HG02798 (cell line): ENCODE measurements at regions not wholly inside any gene's neighbourhood (a gene's known extent, or its start where the extent isn't known, plus 50 kb on each side); places are given as distances from the start of the nearest gene placed in this dataset.
"Not testable (repeated sequence)": the region's sequence is repeated elsewhere in the genome, so short reads cannot be mapped to it uniquely, and the experiment has no call there.

Source experiments
- ATAC-seq: cut with Tn5 transposase; IDR thresholded peaks from one replicate; pipeline ENCODE4 v1.9.1; 2021; ENCODE audit warnings: mild to moderate bottlenecking; ENCODE audit not compliant: unreplicated experiment, poor library complexity

- no peak for ATAC-seq
These were observed 702.8 kb downstream of the CETN3 start for GRCh38 chr5:89706731-89707130.

DNA sequence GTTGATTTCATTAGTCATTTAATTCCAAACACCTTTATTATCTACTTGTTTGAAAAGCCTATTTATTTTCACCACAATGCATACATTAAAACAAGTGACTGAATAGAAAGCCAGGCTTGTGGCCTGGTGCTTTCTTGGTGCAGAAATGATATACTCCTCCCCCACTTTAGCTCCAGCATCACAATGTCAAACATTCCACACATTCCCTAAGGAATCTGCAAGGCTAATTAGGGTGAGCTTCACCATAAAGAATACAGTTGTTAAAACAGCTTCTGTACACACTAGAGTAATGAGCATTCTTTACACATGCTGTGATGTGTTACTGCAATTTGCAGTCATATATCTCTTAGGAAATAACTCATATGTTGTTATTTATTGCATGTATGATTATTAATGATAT is 705.7 kb downstream of the CETN3 start:
- no peak for ATAC-seq

- ATAC-seq = no peak
These were observed 711.5 kb downstream of the CETN3 start for GRCh38 chr5:89698028-89698427.

DNA sequence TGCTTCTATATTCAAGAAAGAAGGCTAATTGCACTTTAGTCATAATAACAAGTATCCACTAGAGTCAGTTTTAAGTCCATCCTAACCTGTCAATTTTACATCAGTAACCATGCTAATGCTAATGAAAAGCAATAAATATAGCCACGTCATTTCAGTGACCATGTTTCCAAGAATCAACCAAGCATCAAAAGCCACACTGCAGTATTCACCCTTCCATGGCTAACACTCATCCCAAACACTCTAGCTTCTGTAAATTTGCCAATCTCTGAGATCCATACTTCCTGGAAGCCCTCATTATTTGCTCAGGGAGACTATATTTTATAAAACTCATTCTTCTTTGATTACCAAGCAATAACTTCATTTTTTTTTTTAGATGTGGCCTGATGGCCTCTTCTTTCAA is 712.0 kb downstream of the CETN3 start:
- no peak for ATAC-seq

DNA sequence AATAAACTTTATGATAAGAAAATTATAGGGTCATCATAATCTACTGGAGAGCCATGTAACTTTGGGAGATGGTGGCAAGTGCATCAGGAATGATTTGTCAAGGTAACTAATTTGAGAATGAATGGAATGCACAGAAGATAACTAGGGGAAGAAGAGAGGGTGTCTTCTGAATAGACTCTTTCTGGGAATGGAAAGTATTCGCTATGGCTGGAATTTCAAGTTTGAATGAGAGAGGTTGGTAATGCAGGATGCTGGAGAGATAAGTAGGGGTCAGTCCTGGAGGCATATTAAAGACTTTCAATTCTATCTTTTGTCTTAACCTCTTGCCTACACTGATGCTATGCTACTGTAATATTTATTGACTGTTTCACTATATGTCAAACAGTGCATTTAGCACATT is 714.2 kb downstream of the CETN3 start:
- no peak for ATAC-seq

DNA sequence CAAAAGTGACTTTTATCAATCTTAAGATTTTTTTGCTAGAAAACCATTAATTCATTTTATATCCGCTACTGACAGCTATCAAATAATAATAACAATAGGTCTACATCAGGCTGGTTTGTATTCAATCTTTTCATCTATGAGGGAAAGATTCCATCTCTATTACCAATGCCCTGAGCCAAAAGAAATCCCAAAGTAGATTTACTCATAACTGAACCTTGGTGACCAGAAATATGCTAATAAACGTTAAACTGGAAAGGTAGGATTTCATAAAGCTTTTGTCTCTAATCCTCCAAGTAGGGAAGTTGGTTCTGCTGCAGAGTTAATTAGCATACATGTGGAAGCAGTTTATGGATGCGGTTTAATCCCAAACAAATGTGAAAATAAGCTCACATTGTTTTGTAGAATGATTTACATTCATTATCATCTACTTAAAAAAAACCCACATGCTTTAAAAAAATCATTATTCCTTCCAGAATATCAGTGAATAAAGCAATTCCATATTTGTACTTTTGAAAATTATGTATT is 715.5 kb downstream of the CETN3 start:
- no peak for ATAC-seq

GRCh38 chr5:89690331-89690730 is 719.2 kb downstream of the CETN3 start:
- ATAC-seq = no peak

GRCh38 chr5:89686081-89686765 is 723.3 kb downstream of the CETN3 start:
- ATAC-seq = no peak

DNA sequence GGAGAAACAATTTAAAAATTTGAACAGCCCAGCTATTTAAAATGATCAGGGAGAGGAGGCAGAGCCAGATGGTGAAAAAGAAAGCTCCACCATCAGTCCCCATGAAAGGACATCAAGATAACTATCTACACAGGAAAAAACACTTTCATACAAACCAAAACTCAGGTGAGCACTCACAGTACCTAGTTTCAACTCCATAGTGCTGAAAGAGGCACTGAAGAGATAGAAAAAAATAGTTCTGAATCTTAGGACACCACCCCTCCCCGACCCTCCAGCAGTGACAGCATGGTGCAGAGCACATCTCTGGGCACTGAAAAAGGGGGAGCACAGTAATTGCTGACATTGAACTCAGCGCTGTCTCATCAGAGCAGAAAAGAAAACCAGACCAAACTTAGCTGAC is 732.9 kb downstream of the CETN3 start:
- no peak for ATAC-seq

GRCh38 chr5:89673019-89673418 is 736.5 kb downstream of the CETN3 start:
- ATAC-seq = no peak

GRCh38 chr5:89668821-89669220 is 740.7 kb downstream of the CETN3 start:
- ATAC-seq = no peak

GRCh38 chr5:89662499-89662898 is 747.1 kb downstream of the CETN3 start:
- no peak for ATAC-seq

GRCh38 chr5:89638871-89639270 is 755.9 kb upstream of the MEF2C start:
- ATAC-seq = no peak

DNA sequence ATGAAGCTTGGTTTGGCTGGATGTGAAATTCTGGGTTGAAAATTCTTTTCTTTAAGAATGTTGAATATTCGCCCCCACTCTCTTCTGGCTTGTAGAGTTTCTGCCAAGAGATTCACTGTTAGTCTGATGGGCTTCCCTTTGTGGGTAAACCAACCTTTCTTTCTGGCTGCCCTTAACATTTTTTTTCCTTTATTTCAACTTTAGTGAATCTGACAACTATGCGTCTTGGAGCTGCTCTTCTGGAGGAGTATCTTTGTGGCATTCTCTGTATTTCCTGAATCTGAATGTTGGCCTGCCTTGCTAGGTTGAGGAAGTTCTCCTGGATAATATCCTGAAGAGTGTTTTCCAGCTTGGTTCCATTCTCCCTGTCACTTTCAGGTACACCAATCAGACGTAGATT is 751.2 kb upstream of the MEF2C start:
- ATAC-seq = not testable (repeated sequence)

- ATAC-seq = not testable (repeated sequence)
These were observed 747.1 kb upstream of the MEF2C start for GRCh38 chr5:89630064-89630463.

DNA sequence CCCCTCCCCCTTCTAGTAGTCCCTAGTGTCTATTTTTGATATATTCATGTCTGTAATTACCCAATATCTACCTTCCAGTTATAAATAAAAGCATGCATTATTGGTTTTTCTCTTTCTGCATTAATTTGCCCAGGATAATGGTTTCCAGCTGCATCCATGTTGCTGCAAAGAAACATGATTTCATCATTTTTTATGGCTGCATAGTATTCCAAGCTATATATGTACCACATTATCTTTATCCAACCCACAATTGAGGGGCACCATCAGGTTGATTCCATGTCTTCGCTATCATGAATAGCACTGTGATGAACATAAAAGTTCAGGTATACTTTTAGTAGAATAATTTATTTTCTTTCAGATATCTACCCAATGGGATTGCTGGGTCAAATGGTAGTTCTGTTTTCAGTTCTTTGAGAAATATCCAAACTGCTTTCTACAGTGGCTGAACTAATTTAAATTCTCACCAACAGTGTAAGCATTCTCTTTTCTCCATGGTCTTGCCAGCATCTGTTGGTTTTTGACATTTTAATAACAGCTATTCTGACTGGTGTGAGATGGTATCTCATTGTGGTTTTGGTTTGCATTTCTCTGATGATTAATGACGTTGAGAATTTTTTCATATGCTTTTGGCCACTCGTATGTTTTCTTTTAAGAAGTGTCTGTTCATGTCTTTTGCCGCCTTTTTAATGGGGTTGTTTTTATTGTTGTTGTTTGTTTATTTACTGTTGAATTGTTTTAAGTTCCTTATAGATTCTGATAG is 746.1 kb upstream of the MEF2C start:
- ATAC-seq = no peak

DNA sequence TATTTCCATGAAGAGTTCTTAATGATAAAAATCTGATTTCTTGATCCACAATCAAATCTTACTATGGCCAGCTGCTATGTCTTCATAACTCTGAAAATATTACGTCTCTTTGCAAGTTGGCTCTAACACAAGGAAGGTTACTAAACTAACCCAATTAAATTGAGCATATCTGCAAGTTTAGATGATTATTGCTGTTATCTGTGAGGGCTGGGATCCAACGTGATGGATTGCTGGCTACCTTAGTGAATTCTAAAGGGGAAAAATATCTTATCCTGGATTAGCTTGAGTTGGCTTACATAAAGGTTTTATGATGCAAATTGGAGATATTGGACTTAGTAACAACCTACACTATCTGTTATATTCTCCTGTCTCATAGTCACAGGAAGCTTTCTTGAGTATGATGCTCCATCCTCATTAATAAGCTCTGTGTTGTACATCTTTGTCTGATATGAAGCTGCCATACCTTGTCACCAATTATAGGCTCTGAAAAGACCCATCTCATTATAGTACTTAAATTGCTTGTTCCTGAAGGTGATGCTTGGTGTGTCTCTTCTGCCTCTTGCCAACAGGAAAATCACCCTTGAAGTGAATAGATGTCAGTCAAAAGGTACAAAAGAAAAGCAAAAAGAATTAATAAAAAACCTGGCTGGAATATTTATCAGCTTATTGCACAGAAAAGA is 733.0 kb upstream of the MEF2C start:
- no peak for ATAC-seq

DNA sequence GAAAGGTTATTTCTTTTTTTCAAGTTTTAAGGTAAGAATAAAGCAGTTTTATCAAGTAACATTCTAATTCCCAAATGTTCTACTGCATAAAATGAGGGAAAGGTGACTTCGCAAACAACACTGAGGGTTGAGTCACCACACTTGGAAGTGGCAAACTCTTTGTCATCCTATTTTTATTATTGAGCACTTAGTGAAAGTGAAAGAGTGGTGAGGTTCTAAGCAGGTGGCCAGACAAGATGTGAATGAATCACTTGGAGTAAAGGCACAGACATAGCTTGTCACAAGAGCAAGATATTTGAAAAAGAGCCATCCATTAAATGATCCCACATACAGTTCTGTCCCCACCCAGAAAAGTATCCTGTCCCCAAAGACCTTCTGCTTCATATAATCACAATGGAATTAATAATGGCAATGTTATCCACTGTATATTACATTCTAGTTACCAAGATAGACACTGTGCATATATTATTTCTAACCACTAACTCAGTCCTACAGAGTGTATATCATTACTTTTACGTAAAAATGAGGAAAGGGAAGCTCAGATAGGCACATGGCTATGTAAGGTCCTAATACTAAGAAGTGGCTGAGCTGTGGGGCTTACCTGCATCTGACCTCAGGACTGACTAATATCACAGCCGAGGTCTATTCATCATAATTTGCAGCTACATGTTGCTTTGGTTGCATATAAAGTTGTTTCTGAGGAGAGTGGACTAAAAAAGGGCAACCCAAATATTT is 730.4 kb upstream of the MEF2C start:
- peak; percentile 95 for ATAC-seq

DNA sequence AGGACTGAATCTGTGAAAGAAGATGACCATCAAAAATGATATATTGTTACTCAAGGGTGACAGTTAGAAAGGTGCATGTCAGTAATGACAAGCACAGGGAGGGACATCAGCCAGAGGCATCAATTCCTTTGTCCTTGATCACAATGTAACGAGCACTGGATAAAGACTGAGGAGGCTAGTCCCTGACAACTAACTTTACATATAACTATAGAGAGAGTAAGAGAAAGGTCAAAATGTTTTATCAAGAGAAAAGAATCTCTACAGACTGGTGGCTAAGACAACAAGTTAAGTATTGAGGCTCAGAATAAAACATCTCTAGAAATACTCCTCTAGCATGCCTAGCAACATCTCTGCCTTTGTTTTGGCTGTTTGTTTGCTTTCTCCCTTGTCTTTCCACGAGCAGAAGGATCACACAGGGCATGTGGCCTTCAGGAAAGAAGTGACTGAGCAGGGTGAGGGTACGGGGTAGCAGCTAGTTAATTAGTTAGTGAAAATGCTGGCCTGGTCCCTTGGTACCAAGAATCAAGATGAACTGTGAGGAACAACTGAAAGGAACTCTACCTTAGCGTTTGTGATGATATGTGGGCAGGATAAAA is 724.1 kb upstream of the MEF2C start:
- no peak for ATAC-seq

DNA sequence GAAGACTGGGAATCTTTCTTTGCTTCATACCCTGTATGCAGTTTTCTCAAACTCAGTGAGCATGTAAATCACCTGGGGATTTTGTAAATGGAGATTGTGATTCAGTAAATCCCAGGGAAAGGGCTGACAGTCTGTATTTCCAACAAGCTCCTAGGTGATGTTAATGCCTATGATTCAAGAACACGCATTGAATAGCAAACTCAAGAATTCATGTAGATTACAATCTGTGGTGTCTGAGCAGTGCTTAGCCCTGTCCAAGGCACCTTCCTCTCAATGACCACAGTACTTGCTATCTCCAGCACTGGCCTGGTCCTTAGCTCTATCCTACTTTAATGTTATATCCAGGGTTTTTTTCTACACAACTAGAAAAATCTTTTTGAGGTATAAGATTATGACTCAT is 721.4 kb upstream of the MEF2C start:
- ATAC-seq = no peak
